Fibroblast of lung (primary cell): ENCODE measurements at regions not wholly inside any gene's neighbourhood (a gene's known extent, or its start where the extent isn't known, plus 50 kb on each side); places are given as distances from the start of the nearest gene placed in this dataset.

Source experiments
- CTCF ChIP-seq, 2 donors: IDR thresholded peaks in 1 of 2; conservative IDR thresholded peaks in 1 of 2; 1 replicate in 1 of 2; 2 replicates in 1 of 2; pipeline ENCODE4 v1.5.1; 2011 to 2012; ENCODE audit warnings: low read length in 2 of 2, control low read depth in 1 of 2, inconsistent platforms in 1 of 2, low read depth in 1 of 2, mild to moderate bottlenecking in 1 of 2
- EZH2 ChIP-seq: IDR thresholded peaks from 2 replicates; pipeline ENCODE4 v1.5.1; 2012; ENCODE audit warnings: low read length, control low read depth, mild to moderate bottlenecking; ENCODE audit errors: missing control alignments

GRCh38 chr12:28066879-28067278 lies 94.3 kb upstream of the PTHLH start:
- TF ChIP-seq CTCF (conservative IDR thresholded peaks at IDR 0.05 in 1 of 2, IDR thresholded peaks at IDR 0.05 in 1 of 2; ENCODE audit: low read depth in 1 of 2, low read length in 2 of 2) (no peak), EZH2 (no peak)
